ENCODE measurements at regions not wholly inside any gene's neighbourhood (a gene's known extent, or its start where the extent isn't known, plus 50 kb on each side); places are given as distances from the start of the nearest gene placed in this dataset.
"Not testable (repeated sequence)": the region's sequence is repeated elsewhere in the genome, so short reads cannot be mapped to it uniquely, and the experiment has no call there.

DNA sequence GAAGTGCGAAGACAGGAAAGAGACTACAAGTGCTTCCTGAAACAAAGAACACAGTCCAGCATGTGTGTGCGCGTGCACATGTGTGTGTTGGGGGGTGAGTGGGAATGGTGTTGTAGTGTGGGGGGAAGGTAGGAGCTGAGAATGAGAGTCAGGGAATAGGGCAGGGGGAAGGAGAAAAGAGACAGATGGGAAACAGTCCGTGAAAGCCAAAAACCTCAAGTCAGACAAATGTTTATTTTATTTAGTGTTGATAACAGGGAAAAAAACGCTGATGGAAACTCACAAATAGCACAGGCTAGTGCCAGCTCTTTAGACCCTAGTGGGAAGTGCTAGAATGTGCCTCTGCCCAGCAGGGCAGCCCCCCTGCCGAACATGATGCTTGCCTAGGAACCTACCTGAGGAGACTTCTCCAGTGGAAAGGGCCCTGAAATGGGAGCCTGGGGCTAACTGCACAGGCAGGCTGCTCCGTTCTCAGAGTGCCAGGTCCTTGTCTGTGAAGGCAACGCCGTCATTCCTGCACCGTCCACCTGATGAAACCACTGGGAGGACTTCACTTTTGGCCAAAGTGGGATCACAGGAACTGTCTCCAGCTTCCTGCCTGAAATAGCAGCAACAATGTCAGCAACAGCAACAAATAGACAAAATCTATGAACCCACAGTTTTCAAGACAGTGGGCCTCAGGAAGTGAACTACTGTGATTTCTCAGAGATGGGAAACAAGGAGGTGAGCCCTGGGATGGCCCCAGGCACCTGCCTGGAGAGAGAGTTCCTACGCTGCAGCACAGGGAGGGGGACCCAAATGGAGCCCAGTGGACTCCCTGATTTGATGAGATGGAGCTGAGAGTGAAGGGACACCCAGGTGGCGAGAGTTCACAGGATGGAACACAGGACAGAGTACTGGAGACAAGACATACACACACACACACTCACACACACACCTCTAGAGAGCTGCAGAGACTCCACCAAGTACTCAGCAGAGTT, 379.7 kb downstream of the RPS24 start:
- ATAC-seq (ENCODE audit: low read depth in 2 of 2) = no peak
- Mint-ChIP-seq H3K4me1 (no peaks in the 10 kb centered on the region), H3K27me3 (peaks cover 0 to 23% (median 23%) of the 10 kb centered on the region in 3 donors), H3K36me3 (no peaks in the 10 kb centered on the region), H3K27ac (no peak overlapping the region), H3K9me3 (peaks cover 0 to 4% (median 0%) of the 10 kb centered on the region in 7 donors), H3K4me3 (no peak overlapping the region)
- no peak for DNase-seq

DNA sequence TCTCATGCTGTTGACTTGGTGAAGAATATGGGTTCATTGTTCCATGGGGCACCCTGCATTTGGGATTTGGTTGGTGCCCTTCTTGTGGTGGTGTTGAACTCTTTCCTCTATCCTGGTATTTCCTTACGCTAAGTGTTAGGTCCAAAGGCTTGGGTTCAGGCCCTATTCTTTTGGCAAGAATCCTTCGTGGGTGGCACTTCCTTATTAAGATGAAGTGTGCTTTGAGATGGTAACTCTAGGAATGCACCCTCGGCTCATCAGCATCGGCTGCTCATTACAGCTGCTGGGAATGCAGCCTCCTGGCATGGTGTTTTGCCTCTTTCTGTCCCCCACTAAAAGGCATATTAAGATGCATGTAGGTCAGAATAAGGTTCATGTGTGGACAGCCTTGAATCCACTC, 380.7 kb downstream of the RPS24 start:
- peaks cover 0 to 4% (median 0%) of the 10 kb centered on the region in 7 donors for H3K9me3 Mint-ChIP-seq
- H3K27ac Mint-ChIP-seq = no peak overlapping the region
- H3K4me3 Mint-ChIP-seq = no peak overlapping the region
- H3K4me1 Mint-ChIP-seq = no peaks in the 10 kb centered on the region
- H3K36me3 Mint-ChIP-seq = no peaks in the 10 kb centered on the region
- no peak for DNase-seq
- peaks cover 0 to 20% (median 18%) of the 10 kb centered on the region in 3 donors for H3K27me3 Mint-ChIP-seq
- no peak for ATAC-seq (ENCODE audit: low read depth in 2 of 2)

DNA sequence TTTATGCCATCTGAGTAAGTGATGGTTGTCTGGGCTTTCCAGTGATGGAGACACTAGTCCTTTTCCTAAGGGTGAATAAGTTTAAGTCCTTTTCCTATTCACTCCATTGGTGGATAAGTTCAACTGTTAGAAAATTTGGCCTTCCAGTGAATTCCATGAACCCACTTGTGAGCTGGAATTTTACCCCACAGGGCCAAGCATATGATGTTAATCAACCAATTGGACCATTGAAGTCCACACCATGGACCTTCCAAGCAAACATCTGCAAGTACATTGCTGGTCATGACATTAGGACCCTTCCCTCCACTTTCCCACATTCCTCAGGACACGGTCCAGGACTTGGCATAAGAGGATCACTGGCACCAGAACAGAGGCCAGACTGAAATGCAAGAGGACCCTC, 381.4 kb downstream of the RPS24 start:
- no peak overlapping the region for H3K4me3 Mint-ChIP-seq
- H3K36me3 Mint-ChIP-seq = no peaks in the 10 kb centered on the region
- H3K27ac Mint-ChIP-seq = no peak overlapping the region
- H3K27me3 Mint-ChIP-seq = peaks cover 0 to 15% (median 14%) of the 10 kb centered on the region in 3 donors
- no peak for ATAC-seq (ENCODE audit: low read depth in 2 of 2)
- DNase-seq = no peak
- no peaks in the 10 kb centered on the region for H3K4me1 Mint-ChIP-seq
- peaks cover 0 to 4% (median 0%) of the 10 kb centered on the region in 7 donors for H3K9me3 Mint-ChIP-seq

DNA sequence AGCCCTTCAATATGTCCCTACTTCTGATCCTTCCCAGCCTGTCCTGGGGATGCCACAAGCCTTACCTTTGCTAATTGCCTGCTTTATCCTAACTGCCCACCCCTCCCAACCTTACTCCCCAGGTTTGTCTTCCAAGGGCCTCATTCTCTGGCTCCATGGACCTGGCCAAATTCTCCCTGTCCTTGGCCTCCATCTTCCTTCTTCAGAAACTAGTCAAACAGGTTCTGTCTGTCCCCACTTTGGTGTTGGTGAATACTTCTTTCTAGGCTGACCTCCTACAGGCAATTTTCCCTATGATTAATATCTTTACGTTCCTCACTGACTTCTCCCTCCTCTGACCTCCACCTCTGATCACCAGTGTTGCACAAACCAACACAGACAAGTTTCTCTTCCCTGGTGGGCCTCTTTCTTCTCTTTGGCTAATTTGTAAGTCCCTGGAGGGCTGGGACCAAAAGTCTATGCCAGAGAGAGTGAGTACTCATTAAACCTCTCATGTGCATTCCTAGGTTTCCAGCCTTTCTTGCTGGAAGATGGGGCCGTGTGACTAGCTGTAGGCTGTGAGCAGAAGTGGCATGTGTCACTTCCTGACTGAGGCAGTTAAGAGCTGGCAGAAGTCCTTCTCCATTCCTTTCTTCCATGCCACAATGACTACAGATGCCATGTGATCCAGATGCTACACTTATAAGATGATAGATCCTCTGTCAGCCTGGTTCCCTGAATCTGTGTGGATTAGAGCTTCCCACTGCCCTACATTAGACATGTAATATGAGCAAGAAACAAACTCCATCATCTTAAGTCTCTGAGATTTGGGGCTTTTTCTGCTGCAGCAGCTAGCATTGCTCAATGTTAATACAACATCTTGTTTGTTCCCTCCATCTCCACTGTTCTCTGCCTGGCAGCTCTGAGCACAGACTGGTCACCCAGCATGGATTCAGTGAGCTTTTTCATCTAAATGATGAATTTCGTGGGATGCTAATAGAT, 382.7 kb downstream of the RPS24 start:
- Mint-ChIP-seq H3K27ac (peak overlapping the region in 1 of 6 donors; percentile 60), H3K4me3 (no peak overlapping the region), H3K4me1 (no peaks in the 10 kb centered on the region), H3K27me3 (peaks cover 4 to 23% (median 18%) of the 10 kb centered on the region in 3 donors), H3K9me3 (peaks cover 0 to 4% (median 0%) of the 10 kb centered on the region in 7 donors), H3K36me3 (no peaks in the 10 kb centered on the region)
- DNase-seq (no peak), ATAC-seq (ENCODE audit: low read depth in 2 of 2) (no peak)

DNA sequence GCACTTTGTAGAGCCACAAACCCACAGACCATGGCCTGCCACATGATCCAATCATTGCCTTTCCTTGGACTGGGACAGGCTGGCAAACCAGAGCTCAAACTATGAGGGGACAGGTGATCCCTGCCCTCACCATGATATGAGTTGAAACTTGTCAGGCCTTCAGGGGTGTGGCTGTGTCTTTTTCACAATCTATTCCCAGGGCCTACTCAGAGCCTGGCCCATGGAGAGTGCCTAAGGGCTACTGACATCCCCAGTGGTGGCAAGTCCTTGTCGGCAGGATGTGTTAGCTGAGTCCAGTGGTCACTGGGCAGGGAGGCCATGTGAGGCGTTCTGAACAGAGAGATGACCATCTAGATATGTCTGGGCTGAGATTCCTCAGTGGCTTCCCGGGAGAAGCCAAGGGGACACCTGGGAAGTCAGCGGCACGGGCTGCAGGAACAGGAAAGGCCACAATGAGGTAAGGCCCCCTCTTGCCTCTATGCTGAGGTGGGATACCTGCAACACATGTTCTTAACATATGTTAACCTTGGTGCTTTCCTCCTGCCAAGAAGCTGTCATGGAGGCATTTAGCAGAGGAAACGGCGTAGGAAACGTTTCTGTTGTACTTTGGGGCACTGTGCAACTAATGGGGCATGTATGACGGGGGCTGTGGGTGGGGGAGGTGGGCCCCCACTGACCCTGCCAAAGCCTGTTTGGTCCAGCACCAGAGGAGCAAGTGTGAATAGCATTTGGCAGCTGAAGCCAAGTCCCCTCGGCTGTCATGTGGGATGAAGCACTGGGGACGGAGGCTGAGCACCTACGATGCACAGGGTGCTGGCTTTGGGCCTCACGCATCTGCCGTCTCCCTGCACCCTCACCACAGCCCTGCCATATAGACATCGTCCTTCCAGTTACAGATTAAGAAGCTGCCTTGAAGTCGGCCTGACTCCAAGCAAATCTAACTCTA, 384.0 kb downstream of the RPS24 start:
- H3K36me3 Mint-ChIP-seq = no peaks in the 10 kb centered on the region
- no peak for DNase-seq
- peaks cover 0 to 4% (median 0%) of the 10 kb centered on the region in 7 donors for H3K9me3 Mint-ChIP-seq
- ATAC-seq (ENCODE audit: low read depth in 2 of 2) = no peak
- no peaks in the 10 kb centered on the region for H3K4me1 Mint-ChIP-seq
- H3K4me3 Mint-ChIP-seq = no peak overlapping the region
- H3K27me3 Mint-ChIP-seq = peaks cover 4 to 20% (median 15%) of the 10 kb centered on the region in 3 donors
- no peak overlapping the region for H3K27ac Mint-ChIP-seq

DNA sequence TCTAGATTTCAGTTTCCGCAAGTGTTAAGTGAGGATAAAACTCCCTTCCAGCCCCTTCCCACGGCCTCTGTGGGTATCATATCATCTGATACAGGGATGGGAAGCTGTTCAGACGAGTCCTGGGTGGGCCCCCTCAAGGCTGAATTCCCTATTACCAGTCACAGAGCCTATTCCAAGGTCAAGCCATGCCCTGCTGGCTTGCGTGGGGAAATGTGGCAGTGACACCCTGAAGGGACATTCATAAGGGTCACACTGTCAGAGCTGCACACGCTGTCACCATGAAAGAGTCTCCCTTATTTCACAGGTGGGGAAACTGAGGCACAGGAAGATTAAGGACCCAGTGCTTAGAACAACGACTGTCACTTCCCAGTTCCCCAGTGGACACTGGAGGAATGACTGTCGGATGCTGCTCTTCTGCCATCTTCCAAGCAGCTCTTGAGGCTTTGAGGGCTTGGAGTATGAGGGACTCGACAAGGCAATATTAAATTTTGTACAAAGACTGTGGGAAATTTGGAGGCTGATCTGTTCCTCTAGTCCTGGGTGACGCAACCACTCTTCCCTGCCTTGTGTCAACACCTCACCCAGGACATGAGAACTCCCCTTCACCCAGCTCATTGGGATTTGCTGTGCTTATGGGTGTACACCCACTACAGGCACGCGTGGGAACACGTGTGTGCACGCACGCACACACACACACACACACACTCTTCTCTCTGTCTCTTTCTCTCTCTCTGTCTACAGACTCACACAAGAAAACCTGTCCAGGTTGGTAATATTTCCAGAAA, 386.0 kb downstream of the RPS24 start:
- H3K27ac Mint-ChIP-seq = no peak overlapping the region
- H3K27me3 Mint-ChIP-seq = peaks cover 4 to 21% (median 15%) of the 10 kb centered on the region in 3 donors
- no peak overlapping the region for H3K4me3 Mint-ChIP-seq
- H3K36me3 Mint-ChIP-seq = no peaks in the 10 kb centered on the region
- ATAC-seq (ENCODE audit: low read depth in 2 of 2) (no peak), DNase-seq (no peak)
- no peaks in the 10 kb centered on the region for H3K4me1 Mint-ChIP-seq
- peaks cover 2 to 8% (median 5%) of the 10 kb centered on the region in 7 donors for H3K9me3 Mint-ChIP-seq

DNA sequence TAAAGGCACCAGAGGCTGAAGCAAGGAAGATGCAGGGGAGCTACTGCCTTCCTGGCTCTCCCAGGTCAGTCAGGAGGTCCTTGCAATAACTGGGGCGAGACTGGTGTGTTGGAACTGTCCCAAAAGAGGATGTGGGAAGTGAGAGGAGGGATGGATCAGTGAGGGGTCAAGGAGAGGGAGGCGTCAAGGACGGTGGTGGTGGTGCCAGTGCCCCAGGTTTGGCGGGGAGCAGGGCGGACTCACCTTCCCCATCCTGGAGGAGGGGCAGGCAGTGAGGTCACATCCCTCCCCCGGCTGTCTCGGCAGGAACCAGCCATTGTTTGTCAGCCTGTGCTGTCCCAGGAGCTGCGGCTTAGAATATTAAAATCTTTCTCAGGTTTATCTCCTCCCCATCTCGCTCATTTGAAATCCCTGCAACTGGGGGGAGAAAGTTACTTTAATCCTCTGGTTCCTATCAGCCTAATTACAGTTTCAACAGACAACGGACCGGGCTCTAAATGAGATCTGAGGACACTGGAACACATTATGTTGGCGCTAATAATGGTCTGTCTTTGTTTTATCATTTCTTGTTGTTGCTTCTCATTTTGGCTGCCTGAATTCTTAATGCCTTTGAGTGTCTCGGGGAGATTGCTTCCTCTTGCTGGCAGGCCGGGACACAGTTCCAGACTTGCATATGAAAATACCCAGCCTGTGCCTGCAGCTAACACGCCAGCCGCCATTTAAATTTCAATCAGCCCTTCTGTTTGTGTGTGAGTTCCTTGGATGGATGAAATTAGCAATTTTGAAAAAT, 387.5 kb downstream of the RPS24 start:
- Mint-ChIP-seq H3K27ac (no peak overlapping the region), H3K9me3 (peaks cover 3 to 17% (median 13%) of the 10 kb centered on the region in 7 donors), H3K4me3 (no peak overlapping the region), H3K27me3 (peaks cover 4 to 26% (median 15%) of the 10 kb centered on the region in 3 donors), H3K36me3 (peaks cover 0 to 8% of the 10 kb centered on the region in 2 donors), H3K4me1 (no peaks in the 10 kb centered on the region)
- DNase-seq = no peak
- ATAC-seq (ENCODE audit: low read depth in 2 of 2) = no peak

DNA sequence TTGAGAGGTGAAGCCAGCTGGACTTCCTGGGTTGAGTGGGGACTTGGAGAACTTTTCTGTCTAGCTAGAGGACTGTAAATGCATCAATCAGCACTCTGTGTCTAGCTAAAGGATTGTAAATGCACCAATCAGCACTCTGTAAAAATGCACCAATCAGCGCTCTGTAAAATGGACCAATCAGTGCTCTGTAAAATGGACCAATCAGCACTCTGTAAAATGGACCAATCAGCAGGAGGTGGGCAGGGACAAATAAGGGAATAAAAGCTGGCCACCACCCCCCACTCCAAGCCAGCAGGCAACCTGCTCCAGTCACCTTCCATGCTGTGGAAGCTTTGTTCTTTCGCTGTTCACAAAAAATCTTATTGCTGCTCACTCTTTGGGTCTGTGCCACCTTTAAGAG, 390.4 kb downstream of the RPS24 start:
- H3K27ac Mint-ChIP-seq; DNase-seq; H3K36me3 Mint-ChIP-seq; ATAC-seq (ENCODE audit: low read depth in 2 of 2); H3K4me1 Mint-ChIP-seq; H3K4me3 Mint-ChIP-seq: not testable (repeated sequence)
- Mint-ChIP-seq H3K27me3 (peaks cover 4 to 38% (median 19%) of the 10 kb centered on the region in 3 donors), H3K9me3 (peaks cover 9 to 31% (median 16%) of the 10 kb centered on the region in 7 donors)

DNA sequence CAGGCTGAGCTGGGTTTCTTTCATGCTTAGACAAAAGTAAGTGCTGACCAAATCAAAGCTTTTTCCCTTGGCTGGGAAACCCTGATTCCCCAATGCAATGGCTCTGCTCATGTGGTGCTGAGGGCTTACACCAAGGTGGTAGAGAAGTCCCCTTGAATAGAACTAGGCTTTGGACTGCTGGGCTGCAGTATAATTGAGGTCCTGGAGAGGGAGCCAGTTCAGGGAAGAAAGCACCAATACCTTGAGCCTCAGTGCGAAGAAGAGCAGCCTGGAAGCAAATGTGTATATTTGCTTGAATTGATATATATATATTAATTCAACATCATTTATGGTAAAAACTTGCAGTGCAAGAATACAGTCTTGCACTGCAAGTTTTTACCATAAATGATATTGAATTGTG, 391.1 kb downstream of the RPS24 start:
- no peak overlapping the region for H3K4me3 Mint-ChIP-seq
- DNase-seq = no peak
- ATAC-seq (ENCODE audit: low read depth in 2 of 2) = no peak
- peaks cover 4 to 45% (median 26%) of the 10 kb centered on the region in 3 donors for H3K27me3 Mint-ChIP-seq
- H3K9me3 Mint-ChIP-seq = peaks cover 9 to 33% (median 19%) of the 10 kb centered on the region in 7 donors
- no peaks in the 10 kb centered on the region for H3K4me1 Mint-ChIP-seq
- peaks cover 7 to 8% of the 10 kb centered on the region in 2 donors for H3K36me3 Mint-ChIP-seq
- peak overlapping the region in 1 of 6 donors; percentile 58 for H3K27ac Mint-ChIP-seq

DNA sequence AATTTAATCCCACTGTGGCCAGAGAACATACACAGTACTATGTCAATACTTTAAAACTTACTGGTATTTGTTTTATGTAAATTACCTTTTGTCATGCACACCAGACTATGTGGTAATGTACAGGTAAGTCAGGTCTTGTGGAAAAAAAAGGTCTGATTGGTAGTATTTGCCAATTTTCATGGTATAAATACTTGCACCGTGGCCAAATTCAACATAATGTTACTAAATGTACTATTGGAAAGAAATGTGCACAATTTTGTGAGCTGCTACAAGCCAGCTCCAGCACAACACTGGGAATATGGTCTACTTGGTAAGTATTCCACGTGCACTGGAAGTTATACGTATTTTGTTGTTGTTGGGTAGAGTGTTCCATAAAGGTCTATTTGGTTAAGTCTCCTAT, 392.5 kb downstream of the RPS24 start:
- no peak for DNase-seq
- peaks cover 0 to 41% (median 14%) of the 10 kb centered on the region in 3 donors for H3K27me3 Mint-ChIP-seq
- no peak for ATAC-seq (ENCODE audit: low read depth in 2 of 2)
- no peaks in the 10 kb centered on the region for H3K4me1 Mint-ChIP-seq
- peaks cover 7 to 8% of the 10 kb centered on the region in 2 donors for H3K36me3 Mint-ChIP-seq
- H3K9me3 Mint-ChIP-seq = peaks cover 9 to 33% (median 17%) of the 10 kb centered on the region in 7 donors
- H3K27ac Mint-ChIP-seq = no peak overlapping the region
- H3K4me3 Mint-ChIP-seq = no peak overlapping the region

DNA sequence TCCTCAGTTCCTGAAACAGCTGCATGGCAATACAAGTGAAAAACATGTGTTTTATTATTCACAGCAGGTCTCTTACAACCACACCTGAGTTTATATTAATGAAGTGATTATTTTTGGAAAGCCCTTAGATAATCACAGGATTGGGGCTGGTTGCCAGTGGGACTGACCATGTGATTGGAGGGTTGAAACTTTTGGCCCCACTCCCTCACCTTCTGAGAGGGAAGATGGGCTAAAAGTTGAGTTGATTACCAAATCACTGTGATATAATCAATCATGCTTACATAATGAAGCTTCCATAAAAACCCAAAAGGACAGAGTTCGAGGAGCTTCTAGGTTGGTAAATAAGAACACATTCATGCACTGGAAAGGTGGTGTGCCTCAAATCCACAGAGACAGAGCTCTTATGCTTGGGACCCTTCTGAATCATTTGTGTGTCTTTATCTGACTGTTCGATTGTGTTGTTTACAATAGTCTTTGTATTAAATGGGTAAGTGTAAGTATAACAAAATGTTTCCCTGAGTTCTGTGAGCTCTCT, 393.9 kb downstream of the RPS24 start:
- ATAC-seq (ENCODE audit: low read depth in 2 of 2) (no peak), DNase-seq (no peak)
- H3K4me3 Mint-ChIP-seq = no peak overlapping the region
- peaks cover 0 to 48% (median 23%) of the 10 kb centered on the region in 3 donors for H3K27me3 Mint-ChIP-seq
- peaks cover 7 to 8% of the 10 kb centered on the region in 2 donors for H3K36me3 Mint-ChIP-seq
- H3K27ac Mint-ChIP-seq = no peak overlapping the region
- no peaks in the 10 kb centered on the region for H3K4me1 Mint-ChIP-seq
- peaks cover 9 to 33% (median 17%) of the 10 kb centered on the region in 7 donors for H3K9me3 Mint-ChIP-seq

All from naive B cell (primary cell).